Activated CD8-positive, alpha-beta memory T cell treated with anti-CD3 and anti-CD28 coated beads for 24 hours (primary cell): ENCODE measurements at regions not wholly inside any gene's neighbourhood (a gene's known extent, or its start where the extent isn't known, plus 50 kb on each side); places are given as distances from the start of the nearest gene placed in this dataset.

Experiments
- DNase-seq: peaks from one replicate; pipeline ENCODE4 v3.0.0-alpha.2; 2020

GRCh38 chr5:39525271-39525670 lies 100.5 kb upstream of the DAB2 start:
- DNase-seq: no peak

- no peak for DNase-seq
Measured at GRCh38 chr5:39523821-39524220, 99.0 kb upstream of the DAB2 start.

GRCh38 chr5:39521940-39522590 lies 97.3 kb upstream of the DAB2 start:
- DNase-seq: no peak

- DNase-seq: no peak
Measured at GRCh38 chr5:39521098-39521860, 96.5 kb upstream of the DAB2 start.

- DNase-seq: no peak
Measured at GRCh38 chr5:39520232-39520572, 95.4 kb upstream of the DAB2 start.

- DNase-seq: no peak
Measured at GRCh38 chr5:39519566-39520231, 94.9 kb upstream of the DAB2 start.

- no peak for DNase-seq
Measured at GRCh38 chr5:39519079-39519478, 94.3 kb upstream of the DAB2 start.

- DNase-seq: no peak
Measured at GRCh38 chr5:39518516-39518915, 93.7 kb upstream of the DAB2 start.

GRCh38 chr5:39517800-39518199 lies 93.0 kb upstream of the DAB2 start:
- DNase-seq: no peak

- DNase-seq: no peak
Measured at GRCh38 chr5:39515881-39516280, 91.1 kb upstream of the DAB2 start.

- DNase-seq: no peak
Measured at GRCh38 chr5:39513236-39513635, 88.5 kb upstream of the DAB2 start.

GRCh38 chr5:39506211-39506610 lies 81.4 kb upstream of the DAB2 start:
- no peak for DNase-seq

- no peak for DNase-seq
Measured at GRCh38 chr5:39505791-39506190, 81.0 kb upstream of the DAB2 start.

GRCh38 chr5:39505363-39505762 lies 80.6 kb upstream of the DAB2 start:
- no peak for DNase-seq

- DNase-seq: no peak
Measured at GRCh38 chr5:39503155-39503554, 78.4 kb upstream of the DAB2 start.

- no peak for DNase-seq
Measured at GRCh38 chr5:39502704-39503103, 77.9 kb upstream of the DAB2 start.

- no peak for DNase-seq
Measured at GRCh38 chr5:39501397-39501796, 76.6 kb upstream of the DAB2 start.

- DNase-seq: no peak
Measured at GRCh38 chr5:39500551-39501175, 75.9 kb upstream of the DAB2 start.

- no peak for DNase-seq
Measured at GRCh38 chr5:39498278-39498952, 73.6 kb upstream of the DAB2 start.

GRCh38 chr5:39497322-39497721 lies 72.5 kb upstream of the DAB2 start:
- no peak for DNase-seq

GRCh38 chr5:39495227-39495626 lies 70.4 kb upstream of the DAB2 start:
- DNase-seq: no peak

GRCh38 chr5:39494534-39494933 lies 69.8 kb upstream of the DAB2 start:
- DNase-seq: no peak

GRCh38 chr5:39494107-39494510 lies 69.3 kb upstream of the DAB2 start:
- no peak for DNase-seq
